Gastroesophageal sphincter (tissue), 3 donors: ENCODE measurements at regions not wholly inside any gene's neighbourhood (a gene's known extent, or its start where the extent isn't known, plus 50 kb on each side); places are given as distances from the start of the nearest gene placed in this dataset.

Source experiments
- CTCF ChIP-seq, 4 experiments: fragments of 200-600 bp in 2 of 4; fragments of 450-650 bp in 2 of 4; sonication (generic) in 1 of 4; IDR thresholded peaks; one replicate each; pipeline ENCODE4 v1.5.1; 2017 to 2019; ENCODE audit warnings: antibody characterized with exemption in 4 of 4, mild to moderate bottlenecking in 2 of 4, moderate library complexity in 2 of 4
- EP300 ChIP-seq: sonication (generic); formaldehyde crosslinking; IDR thresholded peaks from one replicate; pipeline ENCODE4 v1.6.1; 2017; ENCODE audit warnings: antibody characterized with exemption, mild to moderate bottlenecking
- POLR2AphosphoS5 ChIP-seq: sonication (generic); formaldehyde crosslinking; IDR thresholded peaks from one replicate; pipeline ENCODE4 v1.6.1; 2017; ENCODE audit warnings: antibody characterized with exemption

GRCh38 chr9:20208226-20208625 lies 414.1 kb downstream of the MLLT3 start:
- TF ChIP-seq POLR2AphosphoS5, result no peak
- no peak for TF ChIP-seq EP300
- no peak for TF ChIP-seq CTCF (IDR thresholded peaks at IDR 0.05)
